MM.1S (cell line): ENCODE measurements at regions not wholly inside any gene's neighbourhood (a gene's known extent, or its start where the extent isn't known, plus 50 kb on each side); places are given as distances from the start of the nearest gene placed in this dataset.

ENCODE experiments used
- EZH2 ChIP-seq: fragments of 300-600 bp; sonication (generic); optimal IDR thresholded peaks from 2 replicates; pipeline ENCODE3; 2017; ENCODE audit warnings: low read depth, mild to moderate bottlenecking, antibody characterized with exemption, low read length, mixed read lengths
- EZH2phosphoT487 ChIP-seq: fragments of 300-600 bp; sonication (generic); IDR thresholded peaks from 2 replicates; pipeline ENCODE4 v1.6.1; 2018; ENCODE audit warnings: antibody characterized with exemption, low read length
- TF ChIP-seq, protein P1 (sequence below): fragments of 300-600 bp; sonication (generic); IDR thresholded peaks from 2 replicates; pipeline ENCODE4 v1.5.1; 2016; ENCODE audit warnings: antibody characterized with exemption, low read length, mixed read lengths

DNA sequence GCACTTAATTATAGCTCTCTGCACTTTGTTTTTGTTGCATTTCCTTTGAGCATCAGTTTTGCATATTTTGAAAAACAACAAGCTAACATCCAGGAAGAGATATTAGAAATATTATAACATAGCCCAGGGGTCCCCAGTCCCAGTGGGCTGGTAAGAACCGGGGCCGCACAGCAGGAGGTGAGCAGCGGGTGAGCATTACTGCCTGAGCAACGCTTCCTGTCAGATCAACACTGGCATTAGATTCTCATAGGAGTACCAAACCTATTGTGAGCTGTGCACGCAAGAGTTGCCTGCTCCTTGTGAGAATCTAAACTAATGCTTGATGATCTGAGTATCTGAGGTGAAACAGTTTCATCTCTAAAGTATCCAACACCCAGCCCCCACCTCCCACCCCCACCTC lies 675.9 kb upstream of the ZNF608 start:
- TF ChIP-seq, protein P1, sequence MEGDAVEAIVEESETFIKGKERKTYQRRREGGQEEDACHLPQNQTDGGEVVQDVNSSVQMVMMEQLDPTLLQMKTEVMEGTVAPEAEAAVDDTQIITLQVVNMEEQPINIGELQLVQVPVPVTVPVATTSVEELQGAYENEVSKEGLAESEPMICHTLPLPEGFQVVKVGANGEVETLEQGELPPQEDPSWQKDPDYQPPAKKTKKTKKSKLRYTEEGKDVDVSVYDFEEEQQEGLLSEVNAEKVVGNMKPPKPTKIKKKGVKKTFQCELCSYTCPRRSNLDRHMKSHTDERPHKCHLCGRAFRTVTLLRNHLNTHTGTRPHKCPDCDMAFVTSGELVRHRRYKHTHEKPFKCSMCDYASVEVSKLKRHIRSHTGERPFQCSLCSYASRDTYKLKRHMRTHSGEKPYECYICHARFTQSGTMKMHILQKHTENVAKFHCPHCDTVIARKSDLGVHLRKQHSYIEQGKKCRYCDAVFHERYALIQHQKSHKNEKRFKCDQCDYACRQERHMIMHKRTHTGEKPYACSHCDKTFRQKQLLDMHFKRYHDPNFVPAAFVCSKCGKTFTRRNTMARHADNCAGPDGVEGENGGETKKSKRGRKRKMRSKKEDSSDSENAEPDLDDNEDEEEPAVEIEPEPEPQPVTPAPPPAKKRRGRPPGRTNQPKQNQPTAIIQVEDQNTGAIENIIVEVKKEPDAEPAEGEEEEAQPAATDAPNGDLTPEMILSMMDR, result no peak
- TF ChIP-seq EZH2 (no peak), EZH2phosphoT487 (no peak)
